ENCODE measurements at regions not wholly inside any gene's neighbourhood (a gene's known extent, or its start where the extent isn't known, plus 50 kb on each side); places are given as distances from the start of the nearest gene placed in this dataset.

- intact Hi-C loops (cut with micrococcal nuclease) = no loop called here
- H3K9me3 Mint-ChIP-seq = no peaks in the 10 kb centered on the region
- DNase-seq = no peak
- H3K27ac Mint-ChIP-seq = no peak overlapping the region
- POLR2A ChIA-PET = no interaction called here
- no peaks in the 10 kb centered on the region for H3K36me3 Mint-ChIP-seq (ENCODE audit: low read depth)
- CTCF ChIA-PET = no interaction called here
- TF ChIP-seq CTCF (IDR thresholded peaks at IDR 0.05) = no peak
- H3K27me3 Mint-ChIP-seq = no peaks in the 10 kb centered on the region
- ATAC-seq = no peak
- no peaks in the 10 kb centered on the region for H3K4me1 Mint-ChIP-seq (ENCODE audit: low read depth)
- H3K4me3 Mint-ChIP-seq = no peak overlapping the region
Observed at GRCh38 chr2:198774576-198774975, 683.2 kb downstream of the SATB2 start.

GRCh38 chr2:198767694-198768093 lies 690.0 kb downstream of the SATB2 start:
- TF ChIP-seq CTCF (IDR thresholded peaks at IDR 0.05) = no peak
- intact Hi-C loops (cut with micrococcal nuclease) = no loop called here
- Mint-ChIP-seq H3K4me1 (ENCODE audit: low read depth) (no peaks in the 10 kb centered on the region), H3K4me3 (no peak overlapping the region), H3K27ac (no peak overlapping the region), H3K36me3 (ENCODE audit: low read depth) (no peaks in the 10 kb centered on the region), H3K27me3 (no peaks in the 10 kb centered on the region), H3K9me3 (no peaks in the 10 kb centered on the region)
- ATAC-seq (no peak), DNase-seq (no peak)
- CTCF ChIA-PET = no interaction called here
- POLR2A ChIA-PET = no interaction called here

GRCh38 chr2:198763793-198764192 lies 693.9 kb downstream of the SATB2 start:
- no peak for TF ChIP-seq CTCF (IDR thresholded peaks at IDR 0.05)
- CTCF ChIA-PET = interaction anchor here (1.0 kb wide), 1 partner anchor 9 kb away, joined by 3 read pairs; no protein-coding TSS in a partner anchor
- Mint-ChIP-seq H3K27me3 (peaks cover 1% of the 10 kb centered on the region), H3K27ac (no peak overlapping the region), H3K4me3 (no peak overlapping the region), H3K9me3 (no peaks in the 10 kb centered on the region), H3K4me1 (ENCODE audit: low read depth) (no peaks in the 10 kb centered on the region), H3K36me3 (ENCODE audit: low read depth) (no peaks in the 10 kb centered on the region)
- DNase-seq = no peak
- ATAC-seq = no peak
- POLR2A ChIA-PET = no interaction called here
- intact Hi-C loops (cut with micrococcal nuclease) = no loop called here

- H3K4me1 Mint-ChIP-seq (ENCODE audit: low read depth) = no peaks in the 10 kb centered on the region
- POLR2A ChIA-PET = no interaction called here
- ATAC-seq = no peak
Observed at GRCh38 chr2:198762441-198762840, 695.3 kb downstream of the SATB2 start.

GRCh38 chr2:198757069-198757468 lies 700.7 kb downstream of the SATB2 start:
- Mint-ChIP-seq H3K4me3 (no peak overlapping the region), H3K4me1 (ENCODE audit: low read depth) (no peaks in the 10 kb centered on the region), H3K27ac (no peak overlapping the region), H3K9me3 (no peaks in the 10 kb centered on the region), H3K27me3 (peaks cover 1% of the 10 kb centered on the region), H3K36me3 (ENCODE audit: low read depth) (no peaks in the 10 kb centered on the region)
- ChIA-PET POLR2A (no interaction called here), CTCF (no interaction called here)
- ATAC-seq = no peak
- no peak for TF ChIP-seq CTCF (IDR thresholded peaks at IDR 0.05)
- intact Hi-C loops (cut with micrococcal nuclease) = no loop called here
- no peak for DNase-seq

More at GRCh38 chr2:198762441-198762840, 695.3 kb downstream of the SATB2 start:
- CTCF ChIA-PET = no interaction called here
- TF ChIP-seq CTCF (IDR thresholded peaks at IDR 0.05) = no peak
- no peak overlapping the region for H3K27ac Mint-ChIP-seq
- H3K4me3 Mint-ChIP-seq = no peak overlapping the region
- H3K27me3 Mint-ChIP-seq = peaks cover 1% of the 10 kb centered on the region
- intact Hi-C loops (cut with micrococcal nuclease) = no loop called here
- no peaks in the 10 kb centered on the region for H3K36me3 Mint-ChIP-seq (ENCODE audit: low read depth)
- H3K9me3 Mint-ChIP-seq = no peaks in the 10 kb centered on the region
- no peak for DNase-seq

All from activated CD8-positive, alpha-beta T cell treated with anti-CD3 and anti-CD28 coated beads for 36 hours (primary cell).